Activated CD4-positive, alpha-beta T cell treated with anti-CD3 and anti-CD28 coated beads, Interleukin-2, amount 50 U/mL, for 24 hours (primary cell): ENCODE measurements at regions not wholly inside any gene's neighbourhood (a gene's known extent, or its start where the extent isn't known, plus 50 kb on each side); places are given as distances from the start of the nearest gene placed in this dataset.

Experiments used
- DNase-seq, 2 donors: peaks; one replicate each; pipeline ENCODE4 v3.0.0-alpha.2; 2020; ENCODE audit warnings: low read depth in 1 of 2, low spot score in 1 of 2

- no peak for DNase-seq
These were observed 107.1 kb upstream of the TSHZ2 start for GRCh38 chr20:52864916-52865605.

GRCh38 chr20:52859156-52859876 is 112.8 kb upstream of the TSHZ2 start:
- no peak for DNase-seq

GRCh38 chr20:52852714-52853113 is 119.4 kb upstream of the TSHZ2 start:
- no peak for DNase-seq

- DNase-seq: no peak
These were observed 124.3 kb upstream of the TSHZ2 start for GRCh38 chr20:52847731-52848359.

- no peak for DNase-seq
These were observed 125.0 kb upstream of the TSHZ2 start for GRCh38 chr20:52847029-52847660.

GRCh38 chr20:52845044-52845443 is 127.1 kb upstream of the TSHZ2 start:
- no peak for DNase-seq

GRCh38 chr20:52843425-52843824 is 128.7 kb upstream of the TSHZ2 start:
- no peak for DNase-seq

- DNase-seq: no peak
These were observed 131.2 kb upstream of the TSHZ2 start for GRCh38 chr20:52841003-52841402.

- no peak for DNase-seq
These were observed 132.1 kb upstream of the TSHZ2 start for GRCh38 chr20:52840041-52840440.

GRCh38 chr20:52838510-52839241 is 133.5 kb upstream of the TSHZ2 start:
- DNase-seq: no peak

GRCh38 chr20:52837378-52837777 is 134.8 kb upstream of the TSHZ2 start:
- DNase-seq: no peak

- DNase-seq: no peak
These were observed 138.3 kb upstream of the TSHZ2 start for GRCh38 chr20:52833901-52834300.

GRCh38 chr20:52832151-52832774 is 139.9 kb upstream of the TSHZ2 start:
- no peak for DNase-seq

- no peak for DNase-seq
These were observed 141.6 kb upstream of the TSHZ2 start for GRCh38 chr20:52830598-52830997.

- no peak for DNase-seq
These were observed 143.0 kb upstream of the TSHZ2 start for GRCh38 chr20:52829111-52829510.

- no peak for DNase-seq
These were observed 144.0 kb upstream of the TSHZ2 start for GRCh38 chr20:52828199-52828598.

- DNase-seq: no peak
These were observed 145.4 kb upstream of the TSHZ2 start for GRCh38 chr20:52826722-52827121.

- DNase-seq: no peak
These were observed 145.8 kb upstream of the TSHZ2 start for GRCh38 chr20:52826321-52826720.

GRCh38 chr20:52824494-52825216 is 147.5 kb upstream of the TSHZ2 start:
- no peak for DNase-seq

- no peak for DNase-seq
These were observed 148.9 kb upstream of the TSHZ2 start for GRCh38 chr20:52823303-52823702.
